VCaP (cell line): ENCODE measurements at regions not wholly inside any gene's neighbourhood (a gene's known extent, or its start where the extent isn't known, plus 50 kb on each side); places are given as distances from the start of the nearest gene placed in this dataset.

Experiments
- H3K27ac ChIP-seq: fragments of 450-650 bp; 2 replicates; pipeline ENCODE4 v1.5.1; 2017
- CTCF ChIP-seq: fragments of 450-650 bp; conservative IDR thresholded peaks from 2 replicates; pipeline ENCODE4 v1.5.1; 2017; ENCODE audit warnings: mild to moderate bottlenecking, moderate library complexity

- no peak for TF ChIP-seq CTCF
- H3K27ac ChIP-seq, result no peak overlapping the region
Measured at GRCh38 chr3:117699058-117699457, 989.5 kb downstream of the TUSC7 start.

- H3K27ac ChIP-seq, result no peak overlapping the region
- no peak for TF ChIP-seq CTCF
Measured at GRCh38 chr3:117700573-117701360, 991.2 kb downstream of the TUSC7 start.

GRCh38 chr3:117705011-117705410 is 995.4 kb downstream of the TUSC7 start:
- TF ChIP-seq CTCF, result no peak
- no peak overlapping the region for H3K27ac ChIP-seq

- no peak overlapping the region for H3K27ac ChIP-seq
- no peak for TF ChIP-seq CTCF
Measured at GRCh38 chr3:117706037-117706436, 996.5 kb downstream of the TUSC7 start.

GRCh38 chr3:117706756-117707155 is 997.2 kb downstream of the TUSC7 start:
- TF ChIP-seq CTCF, result no peak
- no peak overlapping the region for H3K27ac ChIP-seq

GRCh38 chr3:117708601-117709000 is 999.0 kb downstream of the TUSC7 start:
- no peak for TF ChIP-seq CTCF
- no peak overlapping the region for H3K27ac ChIP-seq

GRCh38 chr3:117709108-117709507 is 999.5 kb downstream of the TUSC7 start:
- H3K27ac ChIP-seq, result no peak overlapping the region
- no peak for TF ChIP-seq CTCF
